Heart left ventricle (tissue), 16 donors: ENCODE measurements at regions not wholly inside any gene's neighbourhood (a gene's known extent, or its start where the extent isn't known, plus 50 kb on each side); places are given as distances from the start of the nearest gene placed in this dataset.

Experiments
- ATAC-seq, 4 donors: fragments of 200-7000 bp; cut with Tn5 transposase; one replicate each; pipeline ENCODE4 v1.9.1; 2020 to 2022; ENCODE audit warnings: moderate library complexity in 4 of 4, mild to moderate bottlenecking in 3 of 4, moderate number of reproducible peaks in 1 of 4
- DNase-seq, 5 donors: peaks; one replicate each; pipeline ENCODE4 v3.0.0-alpha.2; 2020
- H3K27ac ChIP-seq, 12 donors: fragments of 200-600 bp; sonication (generic) in 4 of 12; one replicate each; pipeline versions ENCODE4 v1.5.0 to v1.8.0; 2016 to 2022; ENCODE audit warnings: mild to moderate bottlenecking in 2 of 12
- H3K27me3 ChIP-seq, 9 donors: fragments of 200-600 bp; sonication (generic) in 2 of 9; one replicate each; pipeline versions ENCODE4 v1.5.1 to v1.8.0; 2016 to 2022; ENCODE audit warnings: mild to moderate bottlenecking in 3 of 9
- H3K36me3 ChIP-seq, 9 donors: fragments of 200-600 bp; sonication (generic) in 2 of 9; one replicate each; pipeline versions ENCODE4 v1.5.0 to v1.8.0; 2018 to 2022; ENCODE audit warnings: mild to moderate bottlenecking in 2 of 9
- H3K4me1 ChIP-seq, 12 donors: fragments of 200-600 bp; sonication (generic) in 4 of 12; one replicate each; pipeline versions ENCODE4 v1.5.0 to v1.8.0; 2016 to 2022; ENCODE audit warnings: mild to moderate bottlenecking in 3 of 12
- H3K4me3 ChIP-seq, 12 donors: fragments of 200-600 bp; sonication (generic) in 4 of 12; one replicate each; pipeline versions ENCODE4 v1.5.0 to v1.8.0; 2017 to 2022; ENCODE audit warnings: mild to moderate bottlenecking in 9 of 12, moderate library complexity in 4 of 12
- H3K9me3 ChIP-seq, 12 donors: fragments of 200-600 bp; sonication (generic) in 4 of 12; one replicate each; pipeline versions ENCODE4 v1.5.0 to v1.8.0; 2016 to 2022; ENCODE audit warnings: mild to moderate bottlenecking in 1 of 12
- POLR2A ChIP-seq, 2 donors: fragments of 450-650 bp; IDR thresholded peaks; one replicate each; pipeline ENCODE4 v1.6.1; 2017; ENCODE audit warnings: antibody characterized with exemption in 2 of 2, mild to moderate bottlenecking in 2 of 2, moderate library complexity in 2 of 2
- WGBS, 4 donors: extraction: QIAGEN DNeasy Blood & Tissue Kit in 2 of 4; methylation state at CpG; one replicate each; pipeline versions ENCODE4 v1.1.5 to v1.1.7; 2013 to 2018; 5-methylcytosine and 5-hydroxymethylcytosine counted together
- intact Hi-C, 10 donors: fragments of 100-400 bp; cut with DNase I; formaldehyde crosslinking; loops; one replicate each; pipeline versions ENCODE4 v1.11.1 to v1.14.2; 2022
- TF ChIP-seq, protein P1 (sequence below), 12 donors: fragments of 200-600 bp; sonication (generic) in 4 of 12; IDR thresholded peaks; one replicate each; pipeline versions ENCODE4 v1.5.0 to v1.8.0; 2018 to 2022; ENCODE audit warnings: antibody characterized with exemption in 12 of 12, mild to moderate bottlenecking in 5 of 12
- donor health status: ischemic (EF 13 %, LVEDD 7.1; RV severe dilation, severe dysfunction).
- donor health status: healthy with polysubstance abuse.
- donor health status: DM: no; HTN: yes; CAD: no.
- donor health status: DM: no; HTN: no; CAD: no.
- donor health status: ischemic (EF 25% LVEDD 6.9; RV normal size, moderate dysfunction).
- donor health status: ischemic (EF 25% LVEDD 5.7; RV mildly dilated, moderate dysfunction).
- donor health status: healthy.
- donor health status: DM: yes; HTN: yes; CAD: no.
- donor health status: ischemic (EF 35%, LVEDD 5.7; RV mildly dilated, moderate dysfunction).
- donor health status: nonischemic (EF 11% LVEDD 7.7; RV severe dilation, severe dysfunction).
- donor health status: DM: yes; HTN: yes; CAD: no.
- donor health status: PGD.
- donor health status: ischemic (EF 29% LVEDD 5.4; RV normal size, mild dysfunction).
- donor health status: nonischemic (EF 23%, LVEDD 6.1; RV moderate dilation, normal function).

DNA sequence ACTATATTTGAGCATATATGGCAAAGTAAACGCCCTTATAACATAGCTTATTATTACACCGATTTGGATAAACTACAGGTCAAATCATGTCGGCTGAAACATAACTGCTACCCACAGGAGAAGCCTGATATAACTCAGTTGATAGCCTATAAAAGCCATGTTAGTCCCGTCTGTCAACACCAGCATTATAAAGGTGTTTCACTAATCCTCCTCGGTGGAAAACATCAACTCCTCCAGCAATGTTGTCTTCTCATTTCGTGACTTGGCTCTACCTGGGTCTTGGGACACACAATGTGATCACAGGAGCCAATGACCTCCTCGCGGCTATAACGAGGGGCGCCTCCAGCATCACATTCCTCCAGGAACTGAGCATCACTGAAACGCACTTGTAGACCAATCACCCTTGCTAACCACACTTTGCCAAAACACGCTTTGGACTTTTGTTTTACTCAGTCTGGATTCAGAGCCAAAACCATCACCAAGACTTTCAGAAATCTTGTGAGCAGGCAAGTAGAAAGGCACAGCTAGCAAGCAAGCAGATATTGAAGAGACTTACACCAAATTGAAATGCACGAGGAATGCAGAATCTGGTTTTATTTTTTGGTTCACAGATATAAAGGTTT lies 269.7 kb upstream of the NFE2L3 start:
- ATAC-seq (no peak), DNase-seq (no peak)
- TF ChIP-seq, protein P1, sequence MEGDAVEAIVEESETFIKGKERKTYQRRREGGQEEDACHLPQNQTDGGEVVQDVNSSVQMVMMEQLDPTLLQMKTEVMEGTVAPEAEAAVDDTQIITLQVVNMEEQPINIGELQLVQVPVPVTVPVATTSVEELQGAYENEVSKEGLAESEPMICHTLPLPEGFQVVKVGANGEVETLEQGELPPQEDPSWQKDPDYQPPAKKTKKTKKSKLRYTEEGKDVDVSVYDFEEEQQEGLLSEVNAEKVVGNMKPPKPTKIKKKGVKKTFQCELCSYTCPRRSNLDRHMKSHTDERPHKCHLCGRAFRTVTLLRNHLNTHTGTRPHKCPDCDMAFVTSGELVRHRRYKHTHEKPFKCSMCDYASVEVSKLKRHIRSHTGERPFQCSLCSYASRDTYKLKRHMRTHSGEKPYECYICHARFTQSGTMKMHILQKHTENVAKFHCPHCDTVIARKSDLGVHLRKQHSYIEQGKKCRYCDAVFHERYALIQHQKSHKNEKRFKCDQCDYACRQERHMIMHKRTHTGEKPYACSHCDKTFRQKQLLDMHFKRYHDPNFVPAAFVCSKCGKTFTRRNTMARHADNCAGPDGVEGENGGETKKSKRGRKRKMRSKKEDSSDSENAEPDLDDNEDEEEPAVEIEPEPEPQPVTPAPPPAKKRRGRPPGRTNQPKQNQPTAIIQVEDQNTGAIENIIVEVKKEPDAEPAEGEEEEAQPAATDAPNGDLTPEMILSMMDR (IDR thresholded peaks at IDR 0.05), result no peak
- no peak for TF ChIP-seq POLR2A (IDR thresholded peaks at IDR 0.05)
- no peak overlapping the region for H3K27ac ChIP-seq
- no peaks in the 10 kb centered on the region for H3K4me1 ChIP-seq
- WGBS, 4 donors, result 71 to 80% (median 77%) methylated on average over 13 of the region's 13 CpGs
- no peak overlapping the region for H3K4me3 ChIP-seq
- intact Hi-C loops, result loop anchor here in 1 of 10 donors (10.0 kb wide), 1 partner anchor 1283 kb away; the partner anchor contains the start of gene HOXA9
- no peaks in the 10 kb centered on the region for H3K9me3 ChIP-seq
- no peaks in the 10 kb centered on the region for H3K36me3 ChIP-seq
- peaks cover 0 to 81% (median 13%) of the 10 kb centered on the region in 9 donors for H3K27me3 ChIP-seq

DNA sequence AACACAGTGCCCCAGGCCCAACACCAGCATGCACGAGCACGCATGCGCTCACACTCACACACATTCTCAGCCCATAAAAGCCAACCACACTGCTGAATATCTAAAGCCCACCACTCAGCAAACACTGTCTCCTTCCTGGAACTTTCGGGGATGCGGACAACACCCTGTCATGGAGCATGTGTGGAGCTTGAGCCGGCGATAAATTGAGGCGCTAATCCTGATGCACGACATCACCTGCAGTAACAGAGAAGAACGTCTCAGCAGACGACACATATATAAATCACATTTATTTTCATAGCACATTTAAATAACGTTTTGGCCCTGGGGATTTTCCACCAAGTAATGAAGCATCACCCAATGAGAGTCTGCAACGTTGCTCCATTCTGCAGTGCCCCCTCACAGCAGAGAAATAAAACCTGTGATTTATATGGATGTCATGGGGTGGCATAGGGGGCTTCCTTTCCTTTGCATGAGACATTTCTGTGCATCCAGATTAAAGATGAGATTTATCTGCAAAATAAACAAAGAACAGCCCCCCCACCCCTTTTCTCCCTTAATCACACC lies 267.7 kb upstream of the NFE2L3 start:
- no peaks in the 10 kb centered on the region for H3K36me3 ChIP-seq
- H3K9me3 ChIP-seq, result no peaks in the 10 kb centered on the region
- ATAC-seq (no peak), DNase-seq (no peak)
- no peaks in the 10 kb centered on the region for H3K4me1 ChIP-seq
- TF ChIP-seq, protein P1 (IDR thresholded peaks at IDR 0.05), result no peak
- no peak for TF ChIP-seq POLR2A (IDR thresholded peaks at IDR 0.05)
- peaks cover 0 to 83% (median 17%) of the 10 kb centered on the region in 9 donors for H3K27me3 ChIP-seq
- 86 to 90% (median 89%) methylated on average over 13 of the region's 13 CpGs for WGBS, 4 donors
- intact Hi-C loops, result loop anchor here in 1 of 10 donors (10.0 kb wide), 1 partner anchor 1280 kb away; the partner anchor contains the start of gene HOXA9
- no peak overlapping the region for H3K4me3 ChIP-seq
- H3K27ac ChIP-seq, result no peak overlapping the region

DNA sequence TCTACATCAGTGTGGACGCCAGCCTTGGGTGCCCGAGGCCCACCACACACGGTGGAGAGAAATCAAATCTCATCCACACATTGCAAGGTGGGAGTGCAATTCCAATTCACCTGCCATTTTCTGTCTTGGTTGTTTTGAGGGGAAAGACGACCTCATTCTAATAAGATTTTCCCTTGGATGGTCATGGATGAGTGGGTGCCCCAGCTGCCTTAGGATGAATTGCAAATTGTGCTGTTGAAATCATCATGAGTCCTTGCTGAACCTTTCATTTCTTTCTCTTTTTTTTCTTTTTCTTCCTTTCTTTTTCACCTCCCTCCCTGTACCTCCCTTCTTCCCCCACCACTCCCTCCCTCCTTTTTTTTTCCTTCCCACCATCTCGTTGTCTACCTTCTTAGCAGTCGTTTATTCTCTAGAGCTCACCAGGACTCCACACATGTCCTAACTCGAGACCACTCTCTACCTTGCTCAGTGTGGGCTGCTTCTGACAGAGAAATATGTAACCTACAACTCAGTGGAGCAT lies 266.9 kb upstream of the NFE2L3 start:
- Histone ChIP-seq H3K9me3 (no peaks in the 10 kb centered on the region), H3K4me3 (no peak overlapping the region), H3K27ac (no peak overlapping the region), H3K4me1 (no peaks in the 10 kb centered on the region), H3K27me3 (peaks cover 0 to 83% (median 17%) of the 10 kb centered on the region in 9 donors), H3K36me3 (no peaks in the 10 kb centered on the region)
- WGBS, 4 donors, result 81 to 88% (median 83%) methylated on average over 7 of the region's 7 CpGs
- TF ChIP-seq, protein P1 (IDR thresholded peaks at IDR 0.05), result no peak
- TF ChIP-seq POLR2A (IDR thresholded peaks at IDR 0.05), result no peak
- DNase-seq, result no peak
- intact Hi-C loops, result loop anchor here in 1 of 10 donors (10.0 kb wide), 1 partner anchor 1280 kb away; the partner anchor contains the start of gene HOXA9
- ATAC-seq, result no peak
